GM12865 (cell line): ENCODE measurements at regions not wholly inside any gene's neighbourhood (a gene's known extent, or its start where the extent isn't known, plus 50 kb on each side); places are given as distances from the start of the nearest gene placed in this dataset.

Experiments
- DNase-seq: peaks from one replicate; pipeline ENCODE4 v3.0.0; 2010; ENCODE audit warnings: low read depth
- H3K4me3 ChIP-seq: 2 replicates; pipeline ENCODE4 v1.5.1; 2011; ENCODE audit warnings: mild to moderate bottlenecking, low read depth, low read length, control low read depth
- CTCF ChIP-seq: IDR thresholded peaks from 2 replicates; pipeline ENCODE4 v1.5.1; 2011; ENCODE audit warnings: low read length, control low read depth, low read depth, inconsistent platforms; ENCODE audit not compliant: insufficient read depth; ENCODE audit errors: missing control alignments

- no peak for TF ChIP-seq CTCF
- no peak for DNase-seq
- no peak overlapping the region for H3K4me3 ChIP-seq
These were observed 55.7 kb upstream of the NCAM2 start for GRCh38 chr21:20942523-20942922.

- no peak overlapping the region for H3K4me3 ChIP-seq
- TF ChIP-seq CTCF: no peak
- DNase-seq: no peak
These were observed 54.6 kb upstream of the NCAM2 start for GRCh38 chr21:20943561-20943997.

DNA sequence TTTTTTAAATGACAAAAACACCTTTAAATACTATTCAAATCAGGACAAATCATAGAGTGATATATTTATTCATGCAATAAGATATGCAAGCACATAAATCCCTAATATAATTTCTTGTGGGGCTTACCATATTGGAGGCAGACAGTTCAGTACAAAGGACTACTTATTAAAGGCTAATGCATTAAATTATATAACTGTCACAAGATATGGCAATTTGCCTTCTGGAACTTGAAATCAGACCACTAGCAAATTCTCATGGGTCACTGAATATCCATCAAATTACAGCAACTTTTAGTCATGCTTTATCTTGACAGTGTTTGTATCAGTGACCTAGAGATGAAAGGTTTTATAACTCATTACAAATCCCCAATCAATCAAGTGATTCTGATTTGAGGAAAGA lies 54.1 kb upstream of the NCAM2 start:
- no peak for DNase-seq
- H3K4me3 ChIP-seq: no peak overlapping the region
- no peak for TF ChIP-seq CTCF

DNA sequence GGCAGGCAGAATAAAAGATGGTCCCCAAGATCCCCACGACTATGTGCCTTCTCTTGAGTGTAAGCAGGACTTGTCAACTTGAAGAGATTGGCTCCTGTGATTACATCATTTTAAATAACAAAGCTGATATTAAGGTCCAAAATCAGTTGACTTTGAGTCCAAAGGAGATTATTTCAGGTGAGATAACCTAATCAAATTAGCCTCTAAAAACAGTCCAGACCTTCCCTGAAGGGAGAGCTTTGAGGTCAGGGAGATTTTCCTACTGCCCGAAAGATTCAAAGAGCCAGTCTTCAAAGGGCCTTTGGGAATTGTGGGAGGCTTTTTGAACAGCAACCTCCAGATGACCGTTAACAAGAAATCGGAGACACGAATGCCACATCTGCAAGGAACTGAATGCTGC lies 51.5 kb upstream of the NCAM2 start:
- H3K4me3 ChIP-seq: no peak overlapping the region
- no peak for TF ChIP-seq CTCF
- DNase-seq: no peak
